T-helper 1 cell treated with Interleukin-12 subunit alpha and Interleukin-12 subunit beta and Interleukin-4 antibody, amounts not matched to agents 30 μg/mL and 1 μg/mL, for 36 hours (primary cell): ENCODE measurements at regions not wholly inside any gene's neighbourhood (a gene's known extent, or its start where the extent isn't known, plus 50 kb on each side); places are given as distances from the start of the nearest gene placed in this dataset.

Experiments used
- H3K27ac Mint-ChIP-seq: one replicate; pipeline ENCODE4 v1.8.0; 2021; ENCODE audit warnings: mild to moderate bottlenecking, mixed read lengths
- H3K27me3 Mint-ChIP-seq: one replicate; pipeline ENCODE4 v1.8.0; 2021; ENCODE audit warnings: low read depth, mixed read lengths
- H3K36me3 Mint-ChIP-seq: one replicate; pipeline ENCODE4 v1.8.0; 2021; ENCODE audit warnings: low read depth, mixed read lengths
- H3K4me1 Mint-ChIP-seq: one replicate; pipeline ENCODE4 v1.8.0; 2021; ENCODE audit warnings: low read depth, mixed read lengths
- H3K4me3 Mint-ChIP-seq: one replicate; pipeline ENCODE4 v1.8.0; 2021; ENCODE audit warnings: mild to moderate bottlenecking, moderate library complexity, mixed read lengths
- H3K9me3 Mint-ChIP-seq: one replicate; pipeline ENCODE4 v1.8.0; 2021; ENCODE audit warnings: mixed read lengths

GRCh38 chr9:86649913-86650312 lies 295.7 kb upstream of the TUT7 start:
- Mint-ChIP-seq H3K9me3 (peaks cover 6% of the 10 kb centered on the region), H3K27me3 (no peaks in the 10 kb centered on the region), H3K27ac (no peak overlapping the region), H3K4me3 (no peak overlapping the region), H3K4me1 (no peaks in the 10 kb centered on the region), H3K36me3 (no peaks in the 10 kb centered on the region)

DNA sequence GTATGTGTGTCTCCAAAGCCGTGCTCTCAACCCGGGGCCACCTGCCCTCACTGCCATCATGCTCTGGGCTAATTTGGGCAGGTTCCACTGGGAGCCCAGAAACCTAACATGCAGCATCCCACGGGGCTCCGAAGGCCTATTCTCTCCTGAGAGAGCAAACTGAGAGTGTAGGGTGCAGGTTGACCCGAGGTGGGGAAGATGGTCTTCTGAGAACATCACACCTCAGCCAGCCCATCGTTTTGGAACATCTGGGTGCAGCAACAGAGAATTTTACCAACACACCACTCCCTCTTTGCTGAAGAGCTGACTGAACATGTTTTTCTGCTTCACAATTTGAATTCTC lies 294.6 kb upstream of the TUT7 start:
- Mint-ChIP-seq H3K27ac (no peak overlapping the region), H3K36me3 (no peaks in the 10 kb centered on the region)

DNA sequence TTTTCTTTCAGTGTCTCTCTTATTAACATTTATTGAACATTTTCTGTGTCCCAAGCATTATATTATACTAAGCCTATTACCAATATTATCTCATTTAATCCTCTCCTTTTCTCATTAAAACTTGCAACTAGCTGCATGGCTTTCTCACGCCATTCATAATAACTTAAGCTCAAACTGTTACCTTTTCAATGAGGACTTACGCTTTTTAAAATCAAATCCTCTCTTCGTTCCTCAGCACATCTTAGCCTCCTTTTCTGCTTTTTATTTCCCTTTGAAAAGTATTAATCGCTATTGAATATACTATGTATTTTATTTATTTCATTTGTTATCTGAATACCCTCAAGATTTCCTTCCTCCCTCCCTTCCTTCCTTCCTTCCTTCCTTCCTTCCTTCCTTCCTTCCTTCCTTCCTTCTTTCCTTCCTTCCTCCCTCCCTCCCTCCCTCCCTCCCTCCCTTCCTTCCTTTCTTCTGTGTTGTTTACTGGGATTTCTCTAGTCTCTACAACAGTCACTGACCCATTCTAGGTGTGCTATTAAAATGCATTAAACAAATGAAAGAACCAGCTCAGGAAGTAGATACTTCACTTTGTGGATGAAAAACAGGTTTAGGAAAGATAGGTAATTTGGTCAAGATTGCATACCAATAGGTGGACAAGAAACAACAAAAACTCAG lies 294.1 kb upstream of the TUT7 start:
- Mint-ChIP-seq H3K9me3 (peaks cover 4% of the 10 kb centered on the region), H3K27me3 (no peaks in the 10 kb centered on the region), H3K4me3 (no peak overlapping the region), H3K36me3 (no peaks in the 10 kb centered on the region), H3K27ac (no peak overlapping the region), H3K4me1 (no peaks in the 10 kb centered on the region)

More for the DNA sequence above, 294.6 kb upstream of the TUT7 start:
- H3K4me1 Mint-ChIP-seq = no peaks in the 10 kb centered on the region
- H3K27me3 Mint-ChIP-seq = no peaks in the 10 kb centered on the region
- no peak overlapping the region for H3K4me3 Mint-ChIP-seq
- H3K9me3 Mint-ChIP-seq = peaks cover 4% of the 10 kb centered on the region

- Mint-ChIP-seq H3K4me3 (no peak overlapping the region), H3K27ac (no peak overlapping the region), H3K27me3 (no peaks in the 10 kb centered on the region), H3K36me3 (no peaks in the 10 kb centered on the region), H3K4me1 (no peaks in the 10 kb centered on the region), H3K9me3 (no peaks in the 10 kb centered on the region)
These were observed 291.1 kb upstream of the TUT7 start for GRCh38 chr9:86645303-86645702.

DNA sequence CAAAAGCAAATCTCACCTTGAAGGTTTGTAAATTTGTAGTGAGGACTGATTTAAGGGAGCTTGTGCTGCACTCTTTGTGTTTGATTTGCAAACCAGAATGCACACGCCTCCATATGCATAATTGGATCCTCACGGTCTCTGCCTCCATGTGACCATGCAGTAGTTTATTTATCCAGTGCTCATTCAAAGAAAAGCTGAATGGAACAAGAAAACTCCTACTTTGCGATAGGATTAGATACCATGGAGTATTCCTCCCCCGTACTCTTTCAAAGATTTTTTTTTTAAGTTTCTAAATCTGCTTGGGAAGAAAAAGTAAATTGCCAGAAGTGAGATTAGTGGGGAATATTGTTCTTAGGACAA lies 290.4 kb upstream of the TUT7 start:
- no peaks in the 10 kb centered on the region for H3K9me3 Mint-ChIP-seq

DNA sequence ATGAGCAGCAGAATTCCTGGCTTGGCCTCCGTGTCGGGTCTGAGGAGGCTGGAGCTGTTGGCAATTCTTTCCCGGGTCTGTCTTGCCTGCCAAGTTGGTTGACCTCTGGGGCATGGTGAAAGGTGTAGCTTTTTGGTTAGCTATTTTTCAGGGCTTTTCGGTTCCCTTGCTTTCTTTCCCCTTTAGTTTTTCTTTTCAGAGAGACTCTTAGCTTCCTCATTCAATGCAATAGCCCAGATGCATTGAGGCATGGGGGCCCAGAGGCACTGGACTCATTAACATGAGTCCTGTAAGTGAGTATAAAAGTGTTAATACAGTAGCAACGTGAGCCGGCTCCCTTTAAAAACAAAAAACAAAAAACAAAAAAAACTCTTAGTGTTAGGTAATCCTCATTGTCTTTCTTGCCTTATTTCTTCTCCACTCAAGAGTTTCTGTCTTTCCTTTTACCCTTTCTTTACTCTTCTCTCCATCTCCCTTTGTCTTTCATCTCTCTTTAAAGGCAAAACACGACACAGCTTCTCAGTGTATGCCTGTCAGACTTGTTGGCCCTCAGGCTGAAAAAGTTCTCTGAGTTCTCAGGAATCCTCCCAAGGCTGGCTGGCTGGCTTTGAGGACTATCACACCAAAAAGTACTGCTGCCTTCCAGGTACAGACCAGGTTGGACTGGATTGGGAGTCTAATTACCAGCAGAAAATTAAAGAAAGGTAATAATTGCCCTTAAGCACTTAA lies 289.9 kb upstream of the TUT7 start:
- H3K4me3 Mint-ChIP-seq = no peak overlapping the region
- no peaks in the 10 kb centered on the region for H3K9me3 Mint-ChIP-seq
- H3K27me3 Mint-ChIP-seq = no peaks in the 10 kb centered on the region
- no peaks in the 10 kb centered on the region for H3K36me3 Mint-ChIP-seq
- H3K27ac Mint-ChIP-seq = no peak overlapping the region
- no peaks in the 10 kb centered on the region for H3K4me1 Mint-ChIP-seq

More for the DNA sequence above, 290.4 kb upstream of the TUT7 start:
- Mint-ChIP-seq H3K27me3 (no peaks in the 10 kb centered on the region), H3K4me3 (no peak overlapping the region), H3K27ac (no peak overlapping the region), H3K36me3 (no peaks in the 10 kb centered on the region), H3K4me1 (no peaks in the 10 kb centered on the region)

GRCh38 chr9:86642721-86643120 lies 288.5 kb upstream of the TUT7 start:
- no peaks in the 10 kb centered on the region for H3K27me3 Mint-ChIP-seq

GRCh38 chr9:86641970-86642369 lies 287.8 kb upstream of the TUT7 start:
- Mint-ChIP-seq H3K4me3 (no peak overlapping the region), H3K27me3 (peaks cover 2% of the 10 kb centered on the region), H3K36me3 (no peaks in the 10 kb centered on the region), H3K9me3 (no peaks in the 10 kb centered on the region), H3K27ac (no peak overlapping the region), H3K4me1 (no peaks in the 10 kb centered on the region)

More at GRCh38 chr9:86642721-86643120, 288.5 kb upstream of the TUT7 start:
- H3K4me3 Mint-ChIP-seq = no peak overlapping the region
- no peaks in the 10 kb centered on the region for H3K9me3 Mint-ChIP-seq
- H3K27ac Mint-ChIP-seq = no peak overlapping the region
- H3K4me1 Mint-ChIP-seq = no peaks in the 10 kb centered on the region
- H3K36me3 Mint-ChIP-seq = no peaks in the 10 kb centered on the region

DNA sequence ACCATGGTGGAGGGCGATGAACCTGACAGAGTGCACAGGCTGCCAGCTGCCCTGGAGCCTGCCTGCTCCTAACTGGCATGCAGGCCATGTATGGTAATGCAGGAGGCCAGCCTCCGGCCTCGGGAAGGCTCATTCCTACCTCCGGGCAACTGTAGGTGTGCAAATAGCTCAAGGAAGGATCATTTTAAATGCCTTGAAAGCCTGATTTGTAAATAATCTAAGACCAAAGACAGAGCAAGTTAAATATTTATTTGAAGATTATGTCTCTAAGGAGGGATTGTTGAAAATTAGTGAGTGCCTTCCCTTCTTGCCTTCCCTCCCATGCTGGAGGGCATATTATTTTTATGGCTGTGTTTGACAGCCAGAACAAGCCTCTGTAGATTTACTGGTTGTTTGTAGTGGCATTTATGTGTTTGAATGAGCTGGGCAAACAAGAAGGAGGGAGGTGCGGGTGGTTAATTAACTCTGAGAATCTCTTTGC lies 285.7 kb upstream of the TUT7 start:
- peaks cover 5% of the 10 kb centered on the region for H3K27me3 Mint-ChIP-seq
- H3K36me3 Mint-ChIP-seq = no peaks in the 10 kb centered on the region
- H3K27ac Mint-ChIP-seq = no peak overlapping the region
- H3K4me3 Mint-ChIP-seq = no peak overlapping the region
- no peaks in the 10 kb centered on the region for H3K4me1 Mint-ChIP-seq
- H3K9me3 Mint-ChIP-seq = no peaks in the 10 kb centered on the region

DNA sequence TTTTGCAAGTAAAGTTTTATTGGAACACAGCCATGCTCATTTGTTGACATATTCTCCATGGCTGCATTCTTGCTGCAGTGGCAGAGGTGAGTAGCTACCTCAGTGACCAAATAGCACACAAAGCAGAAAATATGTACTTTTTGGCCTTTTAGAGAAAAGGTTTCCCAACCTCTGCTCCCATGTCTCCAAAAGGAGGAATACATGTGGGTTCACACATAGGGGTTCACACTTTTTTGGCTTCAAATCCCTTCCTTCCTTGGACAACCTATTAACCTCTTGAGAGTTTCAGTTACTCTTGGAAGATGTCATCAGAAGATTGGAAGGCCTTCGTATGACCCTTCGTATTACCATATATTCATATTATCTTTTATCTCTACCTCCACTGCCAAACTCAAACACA lies 285.1 kb upstream of the TUT7 start:
- no peaks in the 10 kb centered on the region for H3K9me3 Mint-ChIP-seq
- H3K27me3 Mint-ChIP-seq = peaks cover 5% of the 10 kb centered on the region
- H3K4me1 Mint-ChIP-seq = no peaks in the 10 kb centered on the region
- no peaks in the 10 kb centered on the region for H3K36me3 Mint-ChIP-seq
- no peak overlapping the region for H3K27ac Mint-ChIP-seq
- H3K4me3 Mint-ChIP-seq = no peak overlapping the region

GRCh38 chr9:86638109-86638508 lies 283.9 kb upstream of the TUT7 start:
- H3K27ac Mint-ChIP-seq = no peak overlapping the region
- H3K9me3 Mint-ChIP-seq = no peaks in the 10 kb centered on the region
- H3K36me3 Mint-ChIP-seq = no peaks in the 10 kb centered on the region
- peaks cover 5% of the 10 kb centered on the region for H3K27me3 Mint-ChIP-seq
- H3K4me3 Mint-ChIP-seq = no peak overlapping the region
- H3K4me1 Mint-ChIP-seq = no peaks in the 10 kb centered on the region

- Mint-ChIP-seq H3K9me3 (no peaks in the 10 kb centered on the region), H3K4me3 (no peak overlapping the region), H3K36me3 (no peaks in the 10 kb centered on the region), H3K4me1 (no peaks in the 10 kb centered on the region), H3K27ac (no peak overlapping the region), H3K27me3 (peaks cover 5% of the 10 kb centered on the region)
These were observed 283.3 kb upstream of the TUT7 start for GRCh38 chr9:86637515-86637914.

DNA sequence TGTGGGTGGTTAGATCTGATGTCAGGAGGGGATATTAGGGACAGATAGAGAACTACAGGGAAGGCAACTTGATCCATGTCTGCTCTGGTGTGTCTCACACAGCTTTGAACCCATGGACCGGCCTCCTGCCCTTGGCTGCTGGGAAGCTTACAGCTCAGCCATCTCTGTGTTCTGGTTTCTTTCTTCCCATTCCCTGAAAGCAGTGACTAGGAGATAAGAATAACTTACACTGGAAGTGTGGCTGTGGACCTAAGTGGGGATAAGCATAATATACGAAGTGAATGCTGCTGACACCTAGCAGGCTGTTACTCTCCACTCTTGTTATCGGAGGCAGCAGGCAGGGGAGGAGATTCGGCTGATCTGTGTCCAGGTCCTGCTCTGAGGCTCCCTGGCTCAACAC lies 282.3 kb upstream of the TUT7 start:
- Mint-ChIP-seq H3K27ac (no peak overlapping the region), H3K9me3 (no peaks in the 10 kb centered on the region), H3K27me3 (peaks cover 5% of the 10 kb centered on the region), H3K4me3 (no peak overlapping the region), H3K4me1 (no peaks in the 10 kb centered on the region), H3K36me3 (no peaks in the 10 kb centered on the region)

DNA sequence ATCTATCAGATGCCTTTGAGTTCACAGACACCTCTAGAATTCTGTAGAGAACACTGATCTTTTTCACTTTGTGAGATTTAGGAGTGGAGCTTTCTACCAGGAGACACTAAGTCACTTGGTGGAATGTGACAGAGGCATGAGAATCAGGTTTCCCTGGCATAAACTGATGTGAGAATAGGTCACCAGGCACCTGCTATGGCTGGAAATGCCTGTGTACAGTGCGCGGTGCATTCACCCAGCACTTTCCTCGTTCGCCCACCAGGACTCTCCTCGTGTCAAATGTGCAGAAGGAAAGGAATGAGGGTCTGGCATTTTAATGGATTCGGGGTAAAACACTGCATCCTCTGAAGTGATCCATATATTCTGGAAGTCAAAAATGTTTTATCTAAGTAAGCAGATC lies 281.8 kb upstream of the TUT7 start:
- no peak overlapping the region for H3K4me3 Mint-ChIP-seq
- no peaks in the 10 kb centered on the region for H3K9me3 Mint-ChIP-seq
- H3K36me3 Mint-ChIP-seq = no peaks in the 10 kb centered on the region
- H3K27me3 Mint-ChIP-seq = peaks cover 5% of the 10 kb centered on the region
- H3K4me1 Mint-ChIP-seq = no peaks in the 10 kb centered on the region
- H3K27ac Mint-ChIP-seq = no peak overlapping the region

DNA sequence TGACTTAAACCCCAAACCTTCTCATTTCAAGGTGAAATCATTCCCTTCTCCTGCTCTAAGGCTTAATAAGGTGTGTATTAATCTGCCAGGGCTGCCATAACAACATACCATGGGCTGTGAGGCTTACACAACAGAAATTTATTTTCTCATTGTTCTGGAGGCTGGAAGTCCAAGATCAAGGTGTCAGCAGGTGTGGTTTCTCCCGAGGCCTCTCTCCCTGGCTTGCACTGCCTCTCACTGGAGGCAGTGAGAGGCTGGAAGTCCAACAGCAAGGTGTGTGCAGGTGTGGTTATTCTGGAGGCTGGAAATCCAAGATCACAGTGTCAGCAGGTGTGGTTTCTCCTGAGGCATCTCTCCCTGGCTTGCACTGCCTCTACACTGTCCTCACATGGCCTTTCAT lies 280.3 kb upstream of the TUT7 start:
- no peak overlapping the region for H3K27ac Mint-ChIP-seq

More for the DNA sequence above, 280.3 kb upstream of the TUT7 start:
- Mint-ChIP-seq H3K36me3 (no peaks in the 10 kb centered on the region), H3K9me3 (no peaks in the 10 kb centered on the region), H3K4me1 (no peaks in the 10 kb centered on the region), H3K4me3 (no peak overlapping the region), H3K27me3 (peaks cover 5% of the 10 kb centered on the region)
